ENCODE measurements at regions not wholly inside any gene's neighbourhood (a gene's known extent, or its start where the extent isn't known, plus 50 kb on each side); places are given as distances from the start of the nearest gene placed in this dataset.

- ATAC-seq (no peak), DNase-seq (ENCODE audit: low read depth, low spot score) (no peak)
- Histone ChIP-seq H3K9ac (ENCODE audit: low read length) (no peak overlapping the region), H3K27ac (ENCODE audit: low read depth, low read length) (no peak overlapping the region), H3K36me3 (ENCODE audit: control insufficient read depth in 1 of 2, insufficient read depth in 2 of 2, low read length in 2 of 2) (no peaks in the 10 kb centered on the region), H3K27me3 (ENCODE audit: insufficient read depth, low read length) (no peaks in the 10 kb centered on the region), H2AFZ (ENCODE audit: low read depth, low read length, poor library complexity, severe bottlenecking) (no peak overlapping the region), H3K4me1 (ENCODE audit: control insufficient read depth in 1 of 2, insufficient read depth in 2 of 2, low read length in 2 of 2) (no peaks in the 10 kb centered on the region), H3K4me3 (replicated peaks in 1 of 2; ENCODE audit: low read depth in 1 of 2, low read length in 2 of 2) (no peak overlapping the region), H3K9me3 (ENCODE audit: control insufficient read depth in 1 of 2, insufficient read depth in 1 of 2, low read depth in 1 of 2, low read length in 2 of 2) (no peaks in the 10 kb centered on the region), H3K9me2 (ENCODE audit: insufficient read depth) (no peaks in the 10 kb centered on the region; the same call in 1 of the 2 replicates), H4K20me1 (ENCODE audit: insufficient read depth) (no peaks in the 10 kb centered on the region), H3K4me2 (ENCODE audit: low read length) (no peak overlapping the region), H3K79me2 (ENCODE audit: insufficient read depth, low read length) (no peaks in the 10 kb centered on the region)
- CTCF ChIA-PET, result no interaction called here
- POLR2A ChIA-PET, result no interaction called here
- peak; percentile 12; the same call in 1 of the 2 replicates for TF ChIP-seq RAD21 (IDR thresholded peaks at IDR 0.05; ENCODE audit: low read depth)
- TF ChIP-seq CTCF (IDR thresholded peaks at IDR 0.05 in 2 of 3, conservative IDR thresholded peaks at IDR 0.05 in 1 of 3; ENCODE audit: borderline replicate concordance in 1 of 3, insufficient read depth in 1 of 3, low read depth in 2 of 3, low read length in 2 of 3), result no peak
- TF ChIP-seq TCF7L2 (IDR thresholded peaks at IDR 0.05; ENCODE audit: borderline replicate concordance, extremely low read depth, insufficient read depth, insufficient read length), result no peak
- BruUV-seq (replicated peaks), result no TSS peak
- intact Hi-C loops (cut with micrococcal nuclease), result no loop called here
- RAD21 ChIA-PET (ENCODE audit: low non-redundant PET in 1 of 2, low total read pairs in 2 of 2, uncharacterized antibody in 2 of 2, unreplicated experiment in 2 of 2), result no interaction called here
Measured at GRCh38 chr4:122537388-122538135, 81.0 kb upstream of the IL2 start.

GRCh38 chr4:122536001-122536400, 79.5 kb upstream of the IL2 start:
- CTCF ChIA-PET, result no interaction called here
- H3K4me3 ChIP-seq (replicated peaks in 1 of 2; ENCODE audit: low read depth in 1 of 2, low read length in 2 of 2), result no peak overlapping the region
- H3K9ac ChIP-seq (ENCODE audit: low read length), result no peak overlapping the region
- POLR2A ChIA-PET, result no interaction called here
- no peak overlapping the region for H3K4me2 ChIP-seq (ENCODE audit: low read length)
- BruUV-seq (replicated peaks), result no TSS peak
- no peaks in the 10 kb centered on the region for H3K9me3 ChIP-seq (ENCODE audit: control insufficient read depth in 1 of 2, insufficient read depth in 1 of 2, low read depth in 1 of 2, low read length in 2 of 2)
- no peaks in the 10 kb centered on the region for H4K20me1 ChIP-seq (ENCODE audit: insufficient read depth)
- H3K27me3 ChIP-seq (ENCODE audit: insufficient read depth, low read length), result no peaks in the 10 kb centered on the region
- intact Hi-C loops (cut with micrococcal nuclease), result no loop called here
- H3K9me2 ChIP-seq (ENCODE audit: insufficient read depth), result no peaks in the 10 kb centered on the region; the same call in 1 of the 2 replicates
- DNase-seq (ENCODE audit: low read depth, low spot score) (no peak), ATAC-seq (no peak)
- H3K79me2 ChIP-seq (ENCODE audit: insufficient read depth, low read length), result no peaks in the 10 kb centered on the region
- H2AFZ ChIP-seq (ENCODE audit: low read depth, low read length, poor library complexity, severe bottlenecking), result no peak overlapping the region
- RAD21 ChIA-PET (ENCODE audit: low non-redundant PET in 1 of 2, low total read pairs in 2 of 2, uncharacterized antibody in 2 of 2, unreplicated experiment in 2 of 2), result no interaction called here
- H3K4me1 ChIP-seq (ENCODE audit: control insufficient read depth in 1 of 2, insufficient read depth in 2 of 2, low read length in 2 of 2), result no peaks in the 10 kb centered on the region
- no peaks in the 10 kb centered on the region for H3K36me3 ChIP-seq (ENCODE audit: control insufficient read depth in 1 of 2, insufficient read depth in 2 of 2, low read length in 2 of 2)
- H3K27ac ChIP-seq (ENCODE audit: low read depth, low read length), result no peak overlapping the region
- TF ChIP-seq TCF7L2 (IDR thresholded peaks at IDR 0.05; ENCODE audit: borderline replicate concordance, extremely low read depth, insufficient read depth, insufficient read length) (no peak), ATF3 (IDR thresholded peaks at IDR 0.05) (no peak), MAX (IDR thresholded peaks at IDR 0.05) (no peak), FOSL1 (IDR thresholded peaks at IDR 0.05; ENCODE audit: low read depth) (no peak), ZNF274 (IDR thresholded peaks at IDR 0.05; ENCODE audit: low read depth, low read length) (no peak), EZH2 (IDR thresholded peaks at IDR 0.05) (no peak), YY1 (IDR thresholded peaks at IDR 0.05; ENCODE audit: extremely low read depth, insufficient replicate concordance, low read depth, low read length) (no peak), EZH2phosphoT487 (IDR thresholded peaks at IDR 0.05; ENCODE audit: borderline replicate concordance) (no peak), POLR2AphosphoS5 (IDR thresholded peaks at IDR 0.05; ENCODE audit: low read depth, low read length) (no peak), CBX3 (IDR thresholded peaks at IDR 0.05; ENCODE audit: low read depth) (no peak)
- TF ChIP-seq, protein P1, sequence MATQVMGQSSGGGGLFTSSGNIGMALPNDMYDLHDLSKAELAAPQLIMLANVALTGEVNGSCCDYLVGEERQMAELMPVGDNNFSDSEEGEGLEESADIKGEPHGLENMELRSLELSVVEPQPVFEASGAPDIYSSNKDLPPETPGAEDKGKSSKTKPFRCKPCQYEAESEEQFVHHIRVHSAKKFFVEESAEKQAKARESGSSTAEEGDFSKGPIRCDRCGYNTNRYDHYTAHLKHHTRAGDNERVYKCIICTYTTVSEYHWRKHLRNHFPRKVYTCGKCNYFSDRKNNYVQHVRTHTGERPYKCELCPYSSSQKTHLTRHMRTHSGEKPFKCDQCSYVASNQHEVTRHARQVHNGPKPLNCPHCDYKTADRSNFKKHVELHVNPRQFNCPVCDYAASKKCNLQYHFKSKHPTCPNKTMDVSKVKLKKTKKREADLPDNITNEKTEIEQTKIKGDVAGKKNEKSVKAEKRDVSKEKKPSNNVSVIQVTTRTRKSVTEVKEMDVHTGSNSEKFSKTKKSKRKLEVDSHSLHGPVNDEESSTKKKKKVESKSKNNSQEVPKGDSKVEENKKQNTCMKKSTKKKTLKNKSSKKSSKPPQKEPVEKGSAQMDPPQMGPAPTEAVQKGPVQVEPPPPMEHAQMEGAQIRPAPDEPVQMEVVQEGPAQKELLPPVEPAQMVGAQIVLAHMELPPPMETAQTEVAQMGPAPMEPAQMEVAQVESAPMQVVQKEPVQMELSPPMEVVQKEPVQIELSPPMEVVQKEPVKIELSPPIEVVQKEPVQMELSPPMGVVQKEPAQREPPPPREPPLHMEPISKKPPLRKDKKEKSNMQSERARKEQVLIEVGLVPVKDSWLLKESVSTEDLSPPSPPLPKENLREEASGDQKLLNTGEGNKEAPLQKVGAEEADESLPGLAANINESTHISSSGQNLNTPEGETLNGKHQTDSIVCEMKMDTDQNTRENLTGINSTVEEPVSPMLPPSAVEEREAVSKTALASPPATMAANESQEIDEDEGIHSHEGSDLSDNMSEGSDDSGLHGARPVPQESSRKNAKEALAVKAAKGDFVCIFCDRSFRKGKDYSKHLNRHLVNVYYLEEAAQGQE (IDR thresholded peaks at IDR 0.05; ENCODE audit: low read depth), result no peak
